ENCODE measurements at regions not wholly inside any gene's neighbourhood (a gene's known extent, or its start where the extent isn't known, plus 50 kb on each side); places are given as distances from the start of the nearest gene placed in this dataset.

- in situ Hi-C loops (cut with MboI) (no loop called here), intact Hi-C loops (cut with micrococcal nuclease; ENCODE audit: unreplicated experiment) (no loop called here)
- Histone ChIP-seq H3K9ac (ENCODE audit: control insufficient read depth, insufficient read depth, low read length) (no peak overlapping the region), H3K9me3 (replicated peaks; ENCODE audit: control insufficient read depth, insufficient read depth, low read length) (no peaks in the 10 kb centered on the region), H3K36me3 (ENCODE audit: control insufficient read depth in 2 of 2, insufficient read depth in 2 of 2, low read length in 1 of 2) (no peaks in the 10 kb centered on the region), H3K79me2 (ENCODE audit: control insufficient read depth, insufficient read depth, low read length) (no peaks in the 10 kb centered on the region), H4K20me1 (ENCODE audit: control insufficient read depth, insufficient read depth) (no peaks in the 10 kb centered on the region; the same call in 1 of the 2 replicates), H3K4me2 (ENCODE audit: control insufficient read depth, insufficient read depth) (no peak overlapping the region), H3K4me3 (no peak overlapping the region), H2AFZ (ENCODE audit: control insufficient read depth, low read depth, low read length) (no peak overlapping the region), H3K4me1 (ENCODE audit: control insufficient read depth, insufficient read depth, low read length) (no peaks in the 10 kb centered on the region), H3K27ac (ENCODE audit: control insufficient read depth, insufficient read depth) (no peak overlapping the region), H3K27me3 (replicated peaks in 1 of 2; ENCODE audit: control insufficient read depth in 2 of 2, insufficient read depth in 2 of 2, low read length in 1 of 2) (no peaks in the 10 kb centered on the region; a peak in 1 of 4 replicates)
- ChIA-PET SMC1A (ENCODE audit: uncharacterized antibody, unreplicated experiment) (no interaction called here), CTCF (interaction anchor here (0.9 kb wide), 1 partner anchor 14 kb away, joined by 4 read pairs; no protein-coding TSS in a partner anchor), RAD21 (ENCODE audit: unreplicated experiment) (no interaction called here), POLR2A (no interaction called here)
- FAIRE-seq (no peak), ATAC-seq (no peak), DNase-seq (ENCODE audit: low read depth, low spot score) (no peak)
- BruUV-seq (replicated peaks), result no TSS peak
- TF ChIP-seq KLF5 (IDR thresholded peaks at IDR 0.05; ENCODE audit: partially characterized antibody) (no peak), SMAD5 (IDR thresholded peaks at IDR 0.05; ENCODE audit: low read depth) (no peak), CTCF (IDR thresholded peaks at IDR 0.05 in 2 of 3, conservative IDR thresholded peaks at IDR 0.05 in 1 of 3; ENCODE audit: control insufficient read depth in 2 of 3, extremely low read depth in 1 of 3, insufficient read depth in 1 of 3, low read depth in 3 of 3, low read length in 3 of 3) (no peak)
- 43% methylated on average over 16 of the region's 16 CpGs for WGBS (ENCODE audit: insufficient coverage, insufficient replicate concordance, low lambda C conversion rate, missing lambda C conversion rate)
These were observed 496.4 kb downstream of the NPHP4 start for GRCh38 chr1:5495596-5496410.

GRCh38 chr1:5494518-5494917 is 497.7 kb downstream of the NPHP4 start:
- no peaks in the 10 kb centered on the region for H3K9me3 ChIP-seq (replicated peaks; ENCODE audit: control insufficient read depth, insufficient read depth, low read length)
- FAIRE-seq, result no peak
- no peak for ATAC-seq
- no peaks in the 10 kb centered on the region for H3K4me1 ChIP-seq (ENCODE audit: control insufficient read depth, insufficient read depth, low read length)
- TF ChIP-seq ZNF384 (IDR thresholded peaks at IDR 0.05; ENCODE audit: borderline replicate concordance, low read depth, low read length) (no peak), GABPA (IDR thresholded peaks at IDR 0.05; ENCODE audit: low read depth) (no peak), EGR1 (IDR thresholded peaks at IDR 0.05; ENCODE audit: borderline replicate concordance in 1 of 2, low read depth in 2 of 2, low read length in 2 of 2) (no peak), SREBF2 (IDR thresholded peaks at IDR 0.05; ENCODE audit: low read length) (no peak), ZNF592 (IDR thresholded peaks at IDR 0.05) (no peak), SIX5 (IDR thresholded peaks at IDR 0.05; ENCODE audit: low read depth, low read length, severe bottlenecking) (no peak), ZNF207 (IDR thresholded peaks at IDR 0.05; ENCODE audit: borderline replicate concordance) (no peak)
- no peaks in the 10 kb centered on the region; the same call in 1 of the 2 replicates for H4K20me1 ChIP-seq (ENCODE audit: control insufficient read depth, insufficient read depth)
- RAD21 ChIA-PET (ENCODE audit: unreplicated experiment), result no interaction called here
- intact Hi-C loops (cut with micrococcal nuclease; ENCODE audit: unreplicated experiment), result no loop called here
- DNase-seq (ENCODE audit: low read depth, low spot score), result no peak
- H2AFZ ChIP-seq (ENCODE audit: control insufficient read depth, low read depth, low read length), result no peak overlapping the region
- no peaks in the 10 kb centered on the region for H3K36me3 ChIP-seq (ENCODE audit: control insufficient read depth in 2 of 2, insufficient read depth in 2 of 2, low read length in 1 of 2)
- WGBS (ENCODE audit: insufficient coverage, insufficient replicate concordance, low lambda C conversion rate, missing lambda C conversion rate), result 8% methylated on average over 7 of the region's 7 CpGs
- no peak overlapping the region for H3K27ac ChIP-seq (ENCODE audit: control insufficient read depth, insufficient read depth)
- no TSS peak for BruUV-seq (replicated peaks)
- in situ Hi-C loops (cut with MboI), result no loop called here
- H3K9ac ChIP-seq (ENCODE audit: control insufficient read depth, insufficient read depth, low read length), result no peak overlapping the region
- CTCF ChIA-PET, result no interaction called here
- H3K27me3 ChIP-seq (replicated peaks in 1 of 2; ENCODE audit: control insufficient read depth in 2 of 2, insufficient read depth in 2 of 2, low read length in 1 of 2), result no peaks in the 10 kb centered on the region; a peak in 1 of 4 replicates
- H3K79me2 ChIP-seq (ENCODE audit: control insufficient read depth, insufficient read depth, low read length), result no peaks in the 10 kb centered on the region
- no peak overlapping the region for H3K4me2 ChIP-seq (ENCODE audit: control insufficient read depth, insufficient read depth)
- POLR2A ChIA-PET, result no interaction called here
- no peak overlapping the region for H3K4me3 ChIP-seq
- SMC1A ChIA-PET (ENCODE audit: uncharacterized antibody, unreplicated experiment), result no interaction called here
